Stimulated activated CD4-positive, alpha-beta T cell treated with anti-CD3 and anti-CD28 coated beads, TNF-alpha, amount 100 ng/mL, for 24 hours (primary cell): ENCODE measurements at regions not wholly inside any gene's neighbourhood (a gene's known extent, or its start where the extent isn't known, plus 50 kb on each side); places are given as distances from the start of the nearest gene placed in this dataset.

Experiments
- DNase-seq, 3 experiments: peaks; one replicate each; pipeline ENCODE4 v3.0.0-alpha.2; 2020; ENCODE audit warnings: low read depth in 3 of 3

DNA sequence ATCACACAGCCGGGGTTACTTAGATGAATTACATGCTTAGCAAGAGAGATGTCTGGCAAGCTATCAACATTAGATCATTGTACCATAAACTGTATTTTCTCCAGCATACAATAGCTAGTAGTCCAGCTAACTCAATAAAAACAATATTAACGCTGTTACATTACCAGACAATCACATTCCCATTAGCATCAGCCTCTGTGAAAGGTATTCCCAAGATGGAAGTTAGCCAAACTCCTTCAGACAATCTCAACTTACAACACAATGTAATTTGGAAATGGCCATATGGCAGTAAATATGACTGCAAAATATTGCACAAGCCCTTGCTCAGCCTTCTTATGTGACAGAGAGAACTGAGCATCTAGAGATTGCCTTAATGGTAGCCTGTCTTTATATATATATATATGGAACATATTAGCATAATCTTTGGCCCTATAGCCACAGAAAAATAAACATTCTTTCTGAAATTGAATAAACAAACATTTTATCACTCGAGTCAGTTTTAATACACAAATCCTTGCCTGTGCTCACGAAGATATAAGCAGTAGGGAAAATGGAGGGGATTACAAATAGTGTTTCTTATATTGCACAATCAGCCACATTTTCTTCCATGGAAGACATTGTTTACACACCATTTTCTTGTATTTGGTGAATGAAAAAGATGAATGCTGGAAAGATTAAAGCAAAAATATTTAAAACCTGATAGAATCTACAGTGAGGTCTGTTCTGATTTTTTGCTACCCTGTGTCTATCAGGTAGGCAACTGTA, 1060.5 kb downstream of the DIAPH3 start:
- no peak for DNase-seq

DNA sequence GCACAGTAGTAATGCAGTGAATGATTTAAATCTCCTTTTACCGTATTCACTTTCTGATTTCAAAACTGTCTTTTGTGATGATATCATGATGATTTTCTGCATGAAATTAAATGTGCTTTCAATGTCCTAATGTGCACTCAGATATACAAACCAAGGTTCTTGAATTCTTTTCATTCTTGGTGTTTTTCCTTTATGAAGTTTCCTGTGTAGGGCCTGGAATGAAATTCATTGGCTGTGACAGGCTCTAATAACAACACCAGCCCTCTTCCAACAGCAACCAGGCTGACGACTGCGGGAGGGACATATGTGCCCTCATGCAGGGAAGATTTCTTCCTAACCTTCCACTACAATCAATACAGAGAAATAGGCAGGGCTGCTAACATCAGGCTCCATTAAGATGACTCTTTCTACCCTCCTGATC, 1052.0 kb downstream of the DIAPH3 start:
- DNase-seq, result no peak

DNA sequence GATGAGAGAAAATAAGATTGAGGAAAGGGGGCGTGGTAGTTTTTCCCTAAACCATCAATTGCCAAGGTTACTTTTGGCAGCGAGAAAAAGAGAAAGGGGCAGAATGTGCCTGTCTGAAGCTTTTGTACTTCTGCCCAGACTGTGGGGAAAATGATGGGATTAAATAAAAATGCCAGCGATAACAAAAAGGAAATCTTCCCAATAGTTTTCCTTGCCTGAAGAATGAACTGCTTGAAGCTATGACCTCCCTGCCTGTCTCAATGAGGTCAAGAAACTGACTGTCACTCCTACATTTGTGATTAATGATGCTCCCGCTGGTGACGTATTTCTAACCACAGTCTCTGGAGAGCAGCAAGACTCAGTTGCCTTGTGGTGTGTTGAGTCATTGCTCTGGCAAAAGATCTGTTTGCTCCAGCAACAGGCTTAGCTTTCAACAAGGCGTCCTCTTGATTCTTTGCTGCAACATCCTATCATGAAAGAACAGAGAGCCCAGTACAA, 1051.5 kb downstream of the DIAPH3 start:
- no peak for DNase-seq

GRCh38 chr13:59119475-59119874, 1044.3 kb downstream of the DIAPH3 start:
- DNase-seq, result no peak

- DNase-seq, result no peak
Measured at GRCh38 chr13:59120297-59120843, 1043.4 kb downstream of the DIAPH3 start.

DNA sequence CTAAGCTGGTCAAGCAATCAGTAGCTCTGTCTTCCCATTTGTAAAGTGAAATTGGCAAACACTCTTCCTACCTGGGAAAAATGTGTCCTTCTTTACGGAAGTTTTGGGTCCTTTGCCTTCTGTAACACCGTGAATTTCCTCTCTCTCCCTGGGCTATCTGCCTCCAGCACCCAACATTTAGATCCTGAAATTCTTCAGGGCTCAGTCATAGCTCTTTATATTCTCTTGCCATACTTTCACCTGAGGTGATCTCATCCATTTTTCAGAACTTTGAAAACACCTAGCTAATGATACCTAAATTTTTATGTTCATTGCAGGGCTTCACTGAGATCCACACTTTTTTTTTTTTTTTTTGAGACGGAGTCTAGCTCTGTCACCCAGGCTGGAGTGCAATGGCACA, 1042.2 kb downstream of the DIAPH3 start:
- DNase-seq, result no peak

DNA sequence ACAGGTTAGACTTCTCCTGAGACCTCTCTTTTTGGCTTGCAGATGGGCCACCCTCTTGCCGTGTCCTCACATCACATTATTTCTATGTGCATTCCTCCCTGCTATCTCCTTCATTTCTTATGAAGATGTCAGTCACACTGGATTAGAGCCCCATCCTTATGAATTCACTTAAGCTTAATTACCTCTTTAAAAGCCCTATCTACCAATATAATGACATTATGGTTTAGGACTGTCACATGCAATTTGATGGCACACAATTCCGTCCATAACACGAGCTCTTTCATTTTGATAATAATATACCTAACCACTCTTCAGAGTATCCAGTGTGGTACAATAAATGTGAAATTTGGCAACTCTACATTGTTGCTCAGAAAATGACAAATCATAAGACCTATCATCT, 1037.3 kb downstream of the DIAPH3 start:
- DNase-seq, result no peak

DNA sequence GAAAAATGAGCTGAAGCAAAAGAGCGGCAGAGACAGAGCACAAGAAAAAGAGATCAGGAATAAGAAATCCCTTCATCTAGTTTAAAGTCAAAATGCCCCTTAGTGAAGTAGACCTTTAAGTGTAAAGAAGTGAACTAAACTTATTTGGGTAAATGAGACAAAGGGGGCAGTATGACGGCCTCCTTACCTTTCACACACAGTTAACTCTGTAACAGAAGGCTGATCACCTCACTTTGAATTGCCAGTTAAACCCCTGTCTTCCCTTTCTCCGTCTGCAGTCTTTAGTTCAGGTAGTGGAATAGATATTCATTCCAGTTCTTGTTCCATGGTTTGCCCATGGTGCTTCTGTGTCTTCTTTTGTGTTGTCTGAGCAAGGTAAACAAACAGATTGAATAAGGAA, 1029.8 kb downstream of the DIAPH3 start:
- DNase-seq, result no peak

GRCh38 chr13:59144700-59145099, 1019.0 kb downstream of the DIAPH3 start:
- no peak for DNase-seq

GRCh38 chr13:59145381-59145780, 1018.3 kb downstream of the DIAPH3 start:
- DNase-seq, result no peak

- DNase-seq, result no peak
Measured at GRCh38 chr13:59157181-59157580, 1006.5 kb downstream of the DIAPH3 start.

DNA sequence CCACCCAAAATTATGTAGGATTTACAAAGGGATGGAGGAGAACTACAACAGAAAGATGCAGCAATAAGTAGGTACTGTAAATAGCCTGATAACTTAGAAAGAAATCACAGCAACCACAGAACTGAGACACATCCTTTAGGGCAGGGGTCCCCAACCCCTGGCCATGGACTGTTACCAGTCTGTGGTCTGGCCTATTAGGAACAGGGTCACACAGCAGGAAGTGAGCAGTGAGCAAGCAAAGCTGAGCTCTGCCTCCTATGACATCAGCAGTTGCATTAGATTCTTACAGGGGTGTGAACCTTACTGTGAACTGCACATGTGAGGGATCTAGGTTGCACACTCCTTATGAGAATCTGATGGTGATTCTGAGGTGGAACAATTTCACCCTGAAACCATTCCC, 997.6 kb downstream of the DIAPH3 start:
- DNase-seq, result no peak

GRCh38 chr13:59172076-59172475, 991.7 kb downstream of the DIAPH3 start:
- DNase-seq, result no peak

DNA sequence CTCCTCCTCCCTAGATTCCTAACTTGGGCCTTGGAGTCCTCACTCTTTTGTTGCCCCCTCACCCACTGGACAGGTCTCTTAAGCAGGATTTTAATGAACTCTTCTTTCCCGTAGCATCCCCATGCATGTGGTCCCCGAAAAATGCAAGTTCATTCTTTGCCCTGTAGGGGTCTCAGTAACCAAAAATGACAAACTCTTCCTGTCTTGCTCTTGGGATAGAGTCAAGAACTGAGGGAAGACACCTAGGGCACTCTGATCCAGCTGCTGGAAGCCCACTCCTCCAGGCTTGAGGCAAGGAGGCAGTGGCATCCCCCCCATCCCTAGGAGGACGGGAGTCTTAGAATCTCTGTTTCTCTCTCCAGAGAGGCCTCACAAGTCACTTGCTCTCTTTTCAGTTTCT, 987.0 kb downstream of the DIAPH3 start:
- DNase-seq, result no peak

DNA sequence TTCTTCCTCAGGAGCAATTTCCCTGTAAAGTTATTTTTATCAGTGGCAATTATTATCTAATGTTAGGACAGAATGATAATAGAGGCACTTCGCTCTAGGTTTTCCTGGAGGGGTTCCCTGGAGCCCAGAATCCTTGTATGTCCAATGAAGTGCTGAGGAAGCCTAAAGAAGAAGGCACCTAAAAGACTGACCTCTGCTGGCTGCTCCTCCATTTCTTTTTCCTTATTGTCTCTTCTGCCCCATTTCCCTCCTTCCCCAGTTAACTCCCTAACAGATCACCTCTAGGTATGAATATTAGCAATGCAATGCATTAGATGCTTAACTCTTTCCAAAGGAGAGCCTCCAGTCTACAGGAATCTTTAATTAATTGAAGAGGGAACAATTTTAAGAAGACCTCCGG, 985.4 kb downstream of the DIAPH3 start:
- no peak for DNase-seq

GRCh38 chr13:59182241-59182640, 981.5 kb downstream of the DIAPH3 start:
- DNase-seq, result no peak

- no peak for DNase-seq
Measured at GRCh38 chr13:59197397-59197796, 966.3 kb downstream of the DIAPH3 start.

- DNase-seq, result no peak
Measured at GRCh38 chr13:59201841-59202240, 961.9 kb downstream of the DIAPH3 start.

DNA sequence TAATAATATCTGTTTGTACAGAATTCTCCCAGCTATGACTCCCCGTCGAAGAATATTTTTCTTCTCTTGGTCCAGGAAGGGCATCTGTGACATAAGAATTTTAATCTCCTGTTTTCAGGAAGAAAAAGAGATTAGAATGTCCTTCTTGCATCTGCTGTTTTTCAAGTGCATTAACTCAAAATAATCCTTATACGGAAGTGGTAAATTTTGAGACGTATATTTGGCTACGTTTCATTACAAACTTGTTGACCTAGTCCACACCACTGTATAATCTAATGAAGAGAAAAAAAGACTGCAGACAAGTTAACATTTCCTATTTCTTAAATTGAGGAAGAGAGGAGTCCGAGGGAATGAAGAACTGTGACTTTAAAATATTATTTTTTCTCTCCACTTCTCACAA, 959.9 kb downstream of the DIAPH3 start:
- DNase-seq, result no peak

DNA sequence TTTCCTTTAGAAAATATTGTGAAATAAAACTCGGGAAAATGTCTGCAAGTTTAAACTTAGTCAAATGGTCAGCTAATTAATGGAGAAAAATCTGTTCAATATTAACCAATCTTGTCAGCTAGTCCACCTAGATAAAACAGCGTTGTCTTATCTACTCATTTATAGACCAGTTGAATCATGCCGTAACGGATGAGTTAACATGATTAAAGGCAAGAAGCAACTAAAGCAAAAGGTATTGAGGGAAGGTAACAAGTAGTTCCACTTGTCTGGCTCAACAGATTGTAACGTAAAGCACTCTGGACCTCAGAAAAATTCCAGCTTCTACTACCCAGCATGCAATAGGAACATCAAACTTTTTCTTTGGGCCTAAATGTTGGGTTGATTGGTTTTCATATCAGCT, 958.2 kb downstream of the DIAPH3 start:
- DNase-seq, result no peak

GRCh38 chr13:59208405-59209195, 955.1 kb downstream of the DIAPH3 start:
- no peak for DNase-seq

GRCh38 chr13:59210543-59210942, 953.2 kb downstream of the DIAPH3 start:
- no peak for DNase-seq

DNA sequence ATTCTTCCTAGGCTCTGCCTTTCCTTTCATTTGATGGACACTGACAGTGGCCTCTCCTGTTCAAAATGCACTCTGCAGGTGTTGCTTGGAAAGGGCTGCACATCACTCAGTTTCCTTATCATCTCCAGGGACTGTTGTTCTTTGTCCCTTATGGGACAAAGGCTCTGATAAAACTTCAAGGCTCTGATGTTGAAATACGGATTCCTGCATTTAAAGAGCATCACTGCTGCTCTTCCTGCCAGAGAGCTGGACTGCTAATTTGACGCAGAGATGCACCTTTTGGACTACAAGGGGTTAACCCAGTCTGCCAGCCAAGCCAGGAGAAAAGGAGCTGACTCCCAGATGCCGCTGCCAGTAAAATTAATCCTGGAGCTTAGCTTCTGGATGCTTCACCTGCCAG, 952.1 kb downstream of the DIAPH3 start:
- no peak for DNase-seq
